Esophagus squamous epithelium (tissue), 4 donors: ENCODE measurements at regions not wholly inside any gene's neighbourhood (a gene's known extent, or its start where the extent isn't known, plus 50 kb on each side); places are given as distances from the start of the nearest gene placed in this dataset.

Source experiments
- POLR2A ChIP-seq, 4 donors: fragments of 450-650 bp; IDR thresholded peaks; one replicate each; pipeline ENCODE4 v1.6.1; 2017; ENCODE audit warnings: antibody characterized with exemption in 4 of 4, mild to moderate bottlenecking in 4 of 4, moderate library complexity in 3 of 4
- TF ChIP-seq, protein P1 (sequence below), 6 experiments: fragments of 450-650 bp in 4 of 6; fragments of 200-600 bp in 2 of 6; sonication (generic) in 2 of 6; IDR thresholded peaks; one replicate each; pipeline ENCODE4 v1.5.1; 2016 to 2019; ENCODE audit warnings: antibody characterized with exemption in 6 of 6, mild to moderate bottlenecking in 4 of 6, moderate library complexity in 4 of 6

DNA sequence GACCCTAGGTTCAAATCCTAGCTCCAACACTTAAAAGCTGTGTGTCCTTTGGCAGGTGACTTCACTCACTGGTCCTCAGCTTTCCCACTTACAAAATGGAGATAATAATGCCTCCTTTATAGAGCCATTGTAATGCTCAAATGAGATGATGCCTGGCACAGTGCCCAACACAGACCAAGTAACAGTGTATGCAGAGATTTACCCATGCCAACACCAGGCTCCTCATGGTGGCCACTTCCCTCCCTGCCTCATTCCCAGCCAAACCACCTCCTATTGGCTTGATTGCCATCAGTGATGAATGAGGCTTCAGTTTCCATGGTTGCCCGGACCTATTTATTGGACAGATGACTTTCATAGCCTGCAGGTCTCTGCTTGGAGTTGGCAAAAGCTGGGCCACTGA is 469.4 kb downstream of the CDK5RAP2 start:
- TF ChIP-seq, protein P1, sequence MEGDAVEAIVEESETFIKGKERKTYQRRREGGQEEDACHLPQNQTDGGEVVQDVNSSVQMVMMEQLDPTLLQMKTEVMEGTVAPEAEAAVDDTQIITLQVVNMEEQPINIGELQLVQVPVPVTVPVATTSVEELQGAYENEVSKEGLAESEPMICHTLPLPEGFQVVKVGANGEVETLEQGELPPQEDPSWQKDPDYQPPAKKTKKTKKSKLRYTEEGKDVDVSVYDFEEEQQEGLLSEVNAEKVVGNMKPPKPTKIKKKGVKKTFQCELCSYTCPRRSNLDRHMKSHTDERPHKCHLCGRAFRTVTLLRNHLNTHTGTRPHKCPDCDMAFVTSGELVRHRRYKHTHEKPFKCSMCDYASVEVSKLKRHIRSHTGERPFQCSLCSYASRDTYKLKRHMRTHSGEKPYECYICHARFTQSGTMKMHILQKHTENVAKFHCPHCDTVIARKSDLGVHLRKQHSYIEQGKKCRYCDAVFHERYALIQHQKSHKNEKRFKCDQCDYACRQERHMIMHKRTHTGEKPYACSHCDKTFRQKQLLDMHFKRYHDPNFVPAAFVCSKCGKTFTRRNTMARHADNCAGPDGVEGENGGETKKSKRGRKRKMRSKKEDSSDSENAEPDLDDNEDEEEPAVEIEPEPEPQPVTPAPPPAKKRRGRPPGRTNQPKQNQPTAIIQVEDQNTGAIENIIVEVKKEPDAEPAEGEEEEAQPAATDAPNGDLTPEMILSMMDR (IDR thresholded peaks at IDR 0.05): no peak
- TF ChIP-seq POLR2A (IDR thresholded peaks at IDR 0.05): no peak
